A673 (cell line): ENCODE measurements at regions not wholly inside any gene's neighbourhood (a gene's known extent, or its start where the extent isn't known, plus 50 kb on each side); places are given as distances from the start of the nearest gene placed in this dataset.

ENCODE experiments used
- BruUV-seq: library from RNA; stranded (reverse); fragments of 400-500 nt; replicated peaks from 2 replicates; lab custom pipeline; 2021; lab: Mats Ljungman, UMichigan
- CTCF ChIA-PET: fragments of 300-600 bp; sonication (Branson Sonifier 250); formaldehyde crosslinking; loops from one replicate; lab custom pipeline; 2022; ENCODE audit warnings: antibody characterized with exemption; lab: Charles Lee
- POLR2A ChIA-PET: fragments of 300-600 bp; sonication (Branson Sonifier 250); formaldehyde crosslinking; loops from one replicate; lab custom pipeline; 2022; ENCODE audit warnings: antibody characterized with exemption; ENCODE audit not compliant: low non-redundant PET; lab: Charles Lee
- DNase-seq: peaks from one replicate; pipeline ENCODE4 v3.0.0-alpha.2; 2015; ENCODE audit warnings: low spot score
- H3K27ac ChIP-seq: fragments of 200-600 bp; sonication (generic); 2 replicates; pipeline ENCODE4 v1.5.1; 2016; ENCODE audit warnings: mixed run types, low read depth, mild to moderate bottlenecking, mixed read lengths, antibody characterized with exemption, low read length; ENCODE audit not compliant: poor library complexity, severe bottlenecking
- H3K27me3 ChIP-seq: fragments of 200-600 bp; sonication (generic); replicated peaks from 2 replicates; pipeline ENCODE4 v1.6.1; 2017; ENCODE audit warnings: mixed run types, low read depth, mild to moderate bottlenecking, mixed read lengths, antibody characterized with exemption, low read length; ENCODE audit not compliant: insufficient read depth, poor library complexity
- H3K36me3 ChIP-seq: fragments of 200-600 bp; sonication (generic); 2 replicates; pipeline ENCODE4 v1.6.1; 2016; ENCODE audit warnings: mixed run types, mild to moderate bottlenecking, mixed read lengths, antibody characterized with exemption, low read length; ENCODE audit not compliant: insufficient read depth, poor library complexity, severe bottlenecking
- H3K4me1 ChIP-seq: fragments of 200-600 bp; sonication (generic); 2 replicates; pipeline ENCODE4 v1.6.1; 2017; ENCODE audit warnings: mixed run types, mild to moderate bottlenecking, mixed read lengths, antibody characterized with exemption, low read length; ENCODE audit not compliant: insufficient read depth, poor library complexity, severe bottlenecking
- H3K4me3 ChIP-seq: fragments of 200-600 bp; sonication (generic); 2 replicates; pipeline ENCODE4 v1.5.1; 2016; ENCODE audit warnings: low read depth, mixed run types, mild to moderate bottlenecking, mixed read lengths, low read length; ENCODE audit not compliant: poor library complexity, severe bottlenecking
- H3K9me3 ChIP-seq: fragments of 200-600 bp; sonication (generic); 2 replicates; pipeline ENCODE4 v1.6.1; 2016; ENCODE audit warnings: mixed run types, low read depth, mild to moderate bottlenecking, mixed read lengths, antibody characterized with exemption, low read length; ENCODE audit not compliant: poor library complexity, severe bottlenecking
- EZH2 ChIP-seq: fragments of 200-600 bp; sonication (generic); IDR thresholded peaks from 2 replicates; pipeline ENCODE4 v1.6.1; 2017; ENCODE audit warnings: borderline replicate concordance, low read depth, mild to moderate bottlenecking, mixed read lengths, antibody characterized with exemption, low read length; ENCODE audit not compliant: poor library complexity, severe bottlenecking
- intact Hi-C: fragments of 100-400 bp; cut with micrococcal nuclease; formaldehyde crosslinking; loops from one replicate; pipeline ENCODE4 v1.10.0; 2022; ENCODE audit not compliant: unreplicated experiment
- TF ChIP-seq, protein P1 (sequence below): fragments of 300-800, 200-600 bp; sonication (generic); conservative IDR thresholded peaks from 2 replicates; pipeline ENCODE4 v1.5.1; 2017; ENCODE audit warnings: low read depth, mild to moderate bottlenecking, antibody characterized with exemption, low read length, moderate library complexity, mixed read lengths

- no TSS peak for BruUV-seq
- POLR2A ChIA-PET: no interaction called here
- DNase-seq: no peak
- intact Hi-C loops: no loop called here
- H3K27ac ChIP-seq: no peak overlapping the region
- H3K9me3 ChIP-seq: peaks cover 6% of the 10 kb centered on the region
- no peaks in the 10 kb centered on the region for H3K36me3 ChIP-seq
- no peak overlapping the region for H3K4me3 ChIP-seq
- no peak for TF ChIP-seq EZH2
- TF ChIP-seq, protein P1, sequence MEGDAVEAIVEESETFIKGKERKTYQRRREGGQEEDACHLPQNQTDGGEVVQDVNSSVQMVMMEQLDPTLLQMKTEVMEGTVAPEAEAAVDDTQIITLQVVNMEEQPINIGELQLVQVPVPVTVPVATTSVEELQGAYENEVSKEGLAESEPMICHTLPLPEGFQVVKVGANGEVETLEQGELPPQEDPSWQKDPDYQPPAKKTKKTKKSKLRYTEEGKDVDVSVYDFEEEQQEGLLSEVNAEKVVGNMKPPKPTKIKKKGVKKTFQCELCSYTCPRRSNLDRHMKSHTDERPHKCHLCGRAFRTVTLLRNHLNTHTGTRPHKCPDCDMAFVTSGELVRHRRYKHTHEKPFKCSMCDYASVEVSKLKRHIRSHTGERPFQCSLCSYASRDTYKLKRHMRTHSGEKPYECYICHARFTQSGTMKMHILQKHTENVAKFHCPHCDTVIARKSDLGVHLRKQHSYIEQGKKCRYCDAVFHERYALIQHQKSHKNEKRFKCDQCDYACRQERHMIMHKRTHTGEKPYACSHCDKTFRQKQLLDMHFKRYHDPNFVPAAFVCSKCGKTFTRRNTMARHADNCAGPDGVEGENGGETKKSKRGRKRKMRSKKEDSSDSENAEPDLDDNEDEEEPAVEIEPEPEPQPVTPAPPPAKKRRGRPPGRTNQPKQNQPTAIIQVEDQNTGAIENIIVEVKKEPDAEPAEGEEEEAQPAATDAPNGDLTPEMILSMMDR: no peak
- CTCF ChIA-PET: no interaction called here
- no peaks in the 10 kb centered on the region for H3K4me1 ChIP-seq
- H3K27me3 ChIP-seq: no peaks in the 10 kb centered on the region
These were observed 237.3 kb upstream of the POU3F1 start for GRCh38 chr1:38283696-38284470.

DNA sequence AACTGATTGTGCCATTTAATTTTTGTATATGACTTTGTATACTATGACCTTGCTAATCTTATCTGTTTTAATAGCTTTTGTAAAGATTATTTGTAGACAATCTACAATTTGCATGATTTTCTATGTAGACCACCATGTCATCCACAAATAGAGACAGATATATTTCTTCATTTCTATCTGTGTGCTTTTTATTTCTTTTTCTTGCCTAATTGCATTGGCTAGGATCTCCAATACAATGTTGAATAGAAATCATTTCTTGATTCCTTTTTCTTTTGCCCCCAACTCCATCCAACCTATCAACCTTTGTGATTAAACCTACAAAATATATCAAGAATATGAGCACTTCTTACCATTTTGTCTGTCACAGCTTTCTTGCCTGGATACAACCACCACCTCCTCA, 232.6 kb upstream of the POU3F1 start:
- BruUV-seq: no TSS peak
- Histone ChIP-seq H3K27ac (no peak overlapping the region), H3K36me3 (no peaks in the 10 kb centered on the region), H3K4me1 (no peaks in the 10 kb centered on the region), H3K27me3 (no peaks in the 10 kb centered on the region), H3K4me3 (no peak overlapping the region), H3K9me3 (peaks cover 6% of the 10 kb centered on the region)
- ChIA-PET POLR2A (no interaction called here), CTCF (no interaction called here)
- TF ChIP-seq, protein P1: no peak
- TF ChIP-seq EZH2: no peak
- DNase-seq: no peak
- intact Hi-C loops: no loop called here

GRCh38 chr1:38277646-38278045, 231.1 kb upstream of the POU3F1 start:
- Histone ChIP-seq H3K27ac (no peak overlapping the region), H3K36me3 (no peaks in the 10 kb centered on the region), H3K27me3 (no peaks in the 10 kb centered on the region), H3K4me3 (no peak overlapping the region), H3K9me3 (peaks cover 6% of the 10 kb centered on the region), H3K4me1 (no peaks in the 10 kb centered on the region)
- no TSS peak for BruUV-seq
- intact Hi-C loops: no loop called here
- CTCF ChIA-PET: no interaction called here
- TF ChIP-seq, protein P1: no peak
- TF ChIP-seq EZH2: no peak
- POLR2A ChIA-PET: no interaction called here
- DNase-seq: no peak
